K562 (cell line): ENCODE measurements at regions not wholly inside any gene's neighbourhood (a gene's known extent, or its start where the extent isn't known, plus 50 kb on each side); places are given as distances from the start of the nearest gene placed in this dataset.

Experiments used
- ATAC-seq: fragments of 200-7000 bp; cut with Tn5 transposase; 3 replicates; pipeline ENCODE4 v1.9.1; 2020; ENCODE audit warnings: moderate library complexity
- BruUV-seq: library from RNA; stranded (reverse); fragments of 400-500 nt; replicated peaks from 2 replicates; lab custom pipeline; 2021; lab: Mats Ljungman, UMichigan
- CTCF ChIA-PET: fragments of 300-600 bp; formaldehyde crosslinking; extraction: SDS; loops from one replicate; lab custom pipeline; 2021; ENCODE audit warnings: low intra/inter-chr PET ratio; lab: Yijun Ruan, JAX
- POLR2A ChIA-PET: fragments of 300-600, 350-650 bp; sonication (Branson Sonifier 250); formaldehyde crosslinking; extraction: SDS; loops from one replicate; lab custom pipeline; 2021; ENCODE audit warnings: antibody characterized with exemption, inconsistent platforms; lab: Yijun Ruan, JAX
- DNase-seq, 4 experiments: peaks; one replicate each; pipeline versions ENCODE4 v3.0.0 to v3.0.0-alpha.2; 2011 to 2018; ENCODE audit warnings: low spot score in 3 of 4, mixed read lengths in 3 of 4; ENCODE audit errors: extremely low read depth in 1 of 4
- FAIRE-seq: peaks from 2 replicates; lab custom pipeline; 2011; peaks lifted over from hg19 to GRCh38; lab: Jason Lieb, UNC
- H2AFZ ChIP-seq: 2 replicates; pipeline ENCODE4 v1.6.0; 2011; ENCODE audit warnings: low read depth, low read length, control low read depth, inconsistent platforms
- H3K27ac ChIP-seq: fragments of 200-600 bp; 3 replicates; pipeline ENCODE4 v1.8.0; 2011; ENCODE audit warnings: low read depth, mild to moderate bottlenecking, control low read depth, inconsistent platforms, low read length, moderate library complexity, mixed read lengths; ENCODE audit errors: extremely low read depth
- H3K27me3 ChIP-seq, 2 experiments: fragments of 300-600 bp in 1 of 2; 2 replicates in 1 of 2; 3 replicates in 1 of 2; pipeline versions ENCODE4 v1.6.0 to v1.8.0; 2011; ENCODE audit warnings: inconsistent platforms in 2 of 2, low read length in 2 of 2, mild to moderate bottlenecking in 1 of 2, mixed read lengths in 1 of 2, moderate library complexity in 1 of 2; ENCODE audit not compliant: control insufficient read depth in 2 of 2, insufficient read depth in 2 of 2
- H3K36me3 ChIP-seq: fragments of 300-600 bp; 3 replicates; pipeline ENCODE4 v1.8.0; 2011; ENCODE audit warnings: mild to moderate bottlenecking, low read length, inconsistent platforms; ENCODE audit not compliant: control insufficient read depth, insufficient read depth
- H3K4me1 ChIP-seq, 2 experiments: fragments of 200-600 bp in 1 of 2; replicated peaks in 1 of 2; 2 replicates in 1 of 2; 3 replicates in 1 of 2; pipeline versions ENCODE4 v1.5.1 to v1.8.0; 2011; ENCODE audit warnings: inconsistent platforms in 2 of 2, low read length in 2 of 2, mild to moderate bottlenecking in 1 of 2, mixed read lengths in 1 of 2, moderate library complexity in 1 of 2; ENCODE audit not compliant: control insufficient read depth in 2 of 2, insufficient read depth in 2 of 2
- H3K4me2 ChIP-seq: 2 replicates; pipeline ENCODE4 v1.6.1; 2011; ENCODE audit warnings: low read length, control low read depth, inconsistent platforms, mixed read lengths; ENCODE audit not compliant: insufficient read depth
- H3K4me3 ChIP-seq: fragments of 200-600 bp; sonication (generic), shearing (Covaris generic); 2 replicates; pipeline ENCODE4 v1.5.1; 2016; ENCODE audit warnings: control low read depth, inconsistent platforms
- H3K79me2 ChIP-seq: fragments of 200-600 bp; 3 replicates; pipeline ENCODE4 v1.8.0; 2011; ENCODE audit warnings: low read length, inconsistent platforms; ENCODE audit not compliant: control insufficient read depth, insufficient read depth
- H3K9ac ChIP-seq, 2 experiments: 2 replicates each; pipeline versions ENCODE4 v1.6.0 to v1.6.1; 2011; ENCODE audit warnings: low read depth in 2 of 2, low read length in 2 of 2, control low read depth in 1 of 2, inconsistent platforms in 1 of 2, mild to moderate bottlenecking in 1 of 2, mixed read lengths in 1 of 2; ENCODE audit not compliant: insufficient read depth in 1 of 2
- H3K9me1 ChIP-seq: one replicate; pipeline ENCODE4 v1.6.0; 2011; ENCODE audit warnings: inconsistent platforms, mild to moderate bottlenecking, low read length, moderate library complexity; ENCODE audit not compliant: control insufficient read depth, insufficient read depth
- H3K9me3 ChIP-seq: replicated peaks from 2 replicates; pipeline ENCODE4 v1.5.1; 2011; ENCODE audit warnings: low read depth, low read length, inconsistent platforms; ENCODE audit not compliant: control insufficient read depth, insufficient read depth
- H4K20me1 ChIP-seq: replicated peaks from 2 replicates; pipeline ENCODE4 v1.6.1; 2011; ENCODE audit warnings: low read length, inconsistent platforms, mixed read lengths; ENCODE audit not compliant: control insufficient read depth, insufficient read depth
- CCAR2 ChIP-seq: fragments of 200-400 bp; formaldehyde crosslinking; IDR thresholded peaks from 2 replicates; pipeline ENCODE4 v1.6.1; 2017; ENCODE audit warnings: mild to moderate bottlenecking, low read depth, low read length
- ETV1 ChIP-seq: fragments of 450-650 bp; conservative IDR thresholded peaks from 2 replicates; pipeline ENCODE4 v1.6.1; 2016; ENCODE audit warnings: missing genetic modification characterization, control low read depth, low read depth, missing compliant biosample characterization
- GTF2E2 ChIP-seq: fragments of 200-800 bp; sonication (Bioruptor generic); IDR thresholded peaks from 2 replicates; pipeline ENCODE4 v1.6.1; 2016; ENCODE audit warnings: missing genetic modification characterization, missing compliant biosample characterization
- HIVEP1 ChIP-seq: fragments of 250-450 bp; sonication (Bioruptor Pico); IDR thresholded peaks from 2 replicates; pipeline ENCODE4 v1.4.0; 2020; ENCODE audit warnings: mild to moderate bottlenecking
- HMGN3 ChIP-seq: IDR thresholded peaks from 2 replicates; pipeline ENCODE4 v1.6.1; 2011; ENCODE audit warnings: borderline replicate concordance, low read depth, mild to moderate bottlenecking, mixed read lengths, low read length; ENCODE audit not compliant: insufficient read length; ENCODE audit errors: extremely low read depth
- HNRNPL ChIP-seq: fragments of 200-400 bp; formaldehyde crosslinking; IDR thresholded peaks from 2 replicates; pipeline ENCODE4 v1.6.1; 2017; ENCODE audit warnings: low read depth, mild to moderate bottlenecking, low read length
- JUN ChIP-seq, 2 experiments: sonication (generic) in 1 of 2; formaldehyde crosslinking in 1 of 2; IDR thresholded peaks; 2 replicates each; pipeline versions ENCODE4 v1.6.1 to v1.8.0; 2012 to 2022; ENCODE audit warnings: borderline replicate concordance in 2 of 2, mild to moderate bottlenecking in 2 of 2, improper control_type of control experiment in 1 of 2, low read depth in 1 of 2, low read length in 1 of 2, missing genetic modification reagents in 1 of 2
- JUND ChIP-seq, 2 experiments: IDR thresholded peaks; 2 replicates in 1 of 2; 3 replicates in 1 of 2; pipeline ENCODE4 v1.6.1; 2011; ENCODE audit warnings: borderline replicate concordance in 2 of 2, low read depth in 2 of 2, low read length in 2 of 2, improper control_type of control experiment in 1 of 2, missing biosample characterization in 1 of 2, missing genetic modification characterization in 1 of 2, missing genetic modification reagents in 1 of 2
- NCOA2 ChIP-seq, 2 experiments: fragments of 450-650 bp; IDR thresholded peaks; 2 replicates each; pipeline ENCODE4 v1.6.1; 2018; ENCODE audit warnings: mild to moderate bottlenecking in 2 of 2, moderate library complexity in 1 of 2; ENCODE audit not compliant: partially characterized antibody in 2 of 2
- PML ChIP-seq: IDR thresholded peaks from 2 replicates; pipeline ENCODE4 v1.6.1; 2012; ENCODE audit warnings: low read length, inconsistent platforms
- ZFP30 ChIP-seq: fragments of 250-450 bp; sonication (Bioruptor Pico); IDR thresholded peaks from 2 replicates; pipeline ENCODE4 v1.8.0; 2022; ENCODE audit warnings: moderate library complexity, mild to moderate bottlenecking, inconsistent platforms, borderline replicate concordance
- in situ Hi-C: fragments of 300-500 bp; cut with MboI; formaldehyde crosslinking; loops from 4 replicates; pipeline ENCODE4 v1.15.0; 2018; ENCODE audit warnings: inconsistent platforms, mixed read lengths
- intact Hi-C: fragments of 100-400 bp; cut with micrococcal nuclease; formaldehyde crosslinking; loops from 2 replicates; pipeline ENCODE4 v1.14.2; 2022
- TF ChIP-seq, protein P1 (sequence below): fragments of 250-450 bp; sonication (Bioruptor Pico); IDR thresholded peaks from 2 replicates; pipeline ENCODE4 v1.5.0; 2022; ENCODE audit warnings: mild to moderate bottlenecking
- TF ChIP-seq, protein P2 (sequence below): fragments of 450-650 bp; formaldehyde crosslinking; IDR thresholded peaks from 2 replicates; pipeline ENCODE4 v1.4.0; 2020; ENCODE audit warnings: mild to moderate bottlenecking

- Histone ChIP-seq H3K9me1 (no peaks in the 10 kb centered on the region), H3K27me3 (no peaks in the 10 kb centered on the region; a peak in 1 of 5 replicates), H3K36me3 (no peaks in the 10 kb centered on the region), H3K9ac (no peak overlapping the region), H4K20me1 (no peaks in the 10 kb centered on the region), H3K4me2 (no peak overlapping the region), H3K27ac (no peak overlapping the region), H3K9me3 (no peaks in the 10 kb centered on the region), H3K79me2 (no peaks in the 10 kb centered on the region), H3K4me3 (no peak overlapping the region), H3K4me1 (no peaks in the 10 kb centered on the region), H2AFZ (no peak overlapping the region)
- intact Hi-C loops: no loop called here
- ATAC-seq (no peak), DNase-seq (no peak), FAIRE-seq (no peak)
- TF ChIP-seq ZFP30 (no peak), HNRNPL (no peak), NCOA2 (IDR thresholded peaks at IDR 0.05; ENCODE audit: partially characterized antibody in 2 of 2) (no peak), JUND (IDR thresholded peaks at IDR 0.05; ENCODE audit: borderline replicate concordance, low read depth, low read length) (no peak), JUND (tag; IDR thresholded peaks at IDR 0.05; ENCODE audit: borderline replicate concordance, low read depth, low read length) (no peak), ETV1 (tag) (no peak), HMGN3 (no peak), CCAR2 (no peak), JUN (IDR thresholded peaks at IDR 0.05; ENCODE audit: borderline replicate concordance, low read depth, low read length) (no peak), JUN (CRISPR knock-in tag; IDR thresholded peaks at IDR 0.05; ENCODE audit: borderline replicate concordance) (no peak), HIVEP1 (no peak), PML (no peak), GTF2E2 (tag) (no peak)
- TF ChIP-seq, protein P1, sequence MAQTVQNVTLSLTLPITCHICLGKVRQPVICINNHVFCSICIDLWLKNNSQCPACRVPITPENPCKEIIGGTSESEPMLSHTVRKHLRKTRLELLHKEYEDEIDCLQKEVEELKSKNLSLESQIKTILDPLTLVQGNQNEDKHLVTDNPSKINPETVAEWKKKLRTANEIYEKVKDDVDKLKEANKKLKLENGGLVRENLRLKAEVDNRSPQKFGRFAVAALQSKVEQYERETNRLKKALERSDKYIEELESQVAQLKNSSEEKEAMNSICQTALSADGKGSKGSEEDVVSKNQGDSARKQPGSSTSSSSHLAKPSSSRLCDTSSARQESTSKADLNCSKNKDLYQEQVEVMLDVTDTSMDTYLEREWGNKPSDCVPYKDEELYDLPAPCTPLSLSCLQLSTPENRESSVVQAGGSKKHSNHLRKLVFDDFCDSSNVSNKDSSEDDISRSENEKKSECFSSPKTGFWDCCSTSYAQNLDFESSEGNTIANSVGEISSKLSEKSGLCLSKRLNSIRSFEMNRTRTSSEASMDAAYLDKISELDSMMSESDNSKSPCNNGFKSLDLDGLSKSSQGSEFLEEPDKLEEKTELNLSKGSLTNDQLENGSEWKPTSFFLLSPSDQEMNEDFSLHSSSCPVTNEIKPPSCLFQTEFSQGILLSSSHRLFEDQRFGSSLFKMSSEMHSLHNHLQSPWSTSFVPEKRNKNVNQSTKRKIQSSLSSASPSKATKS: no peak
- TF ChIP-seq, protein P2, sequence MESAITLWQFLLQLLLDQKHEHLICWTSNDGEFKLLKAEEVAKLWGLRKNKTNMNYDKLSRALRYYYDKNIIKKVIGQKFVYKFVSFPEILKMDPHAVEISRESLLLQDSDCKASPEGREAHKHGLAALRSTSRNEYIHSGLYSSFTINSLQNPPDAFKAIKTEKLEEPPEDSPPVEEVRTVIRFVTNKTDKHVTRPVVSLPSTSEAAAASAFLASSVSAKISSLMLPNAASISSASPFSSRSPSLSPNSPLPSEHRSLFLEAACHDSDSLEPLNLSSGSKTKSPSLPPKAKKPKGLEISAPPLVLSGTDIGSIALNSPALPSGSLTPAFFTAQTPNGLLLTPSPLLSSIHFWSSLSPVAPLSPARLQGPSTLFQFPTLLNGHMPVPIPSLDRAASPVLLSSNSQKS (CRISPR knock-in tag): no peak
- in situ Hi-C loops: no loop called here
- BruUV-seq: no TSS peak
- POLR2A ChIA-PET: no interaction called here
- CTCF ChIA-PET: no interaction called here
Measured at GRCh38 chr6:144896871-144897270, 611.7 kb downstream of the UTRN start.
